SK-N-DZ (cell line): ENCODE measurements at regions not wholly inside any gene's neighbourhood (a gene's known extent, or its start where the extent isn't known, plus 50 kb on each side); places are given as distances from the start of the nearest gene placed in this dataset.

ENCODE experiments used
- DNase-seq: peaks from one replicate; pipeline ENCODE4 v3.0.0-alpha.2; 2015; ENCODE audit warnings: low spot score

- no peak for DNase-seq
These were observed 146.8 kb downstream of the SMAD6 start for GRCh38 chr15:66848686-66849392.

GRCh38 chr15:66849393-66849745 lies 147.3 kb downstream of the SMAD6 start:
- DNase-seq: no peak

GRCh38 chr15:66849746-66850077 lies 147.7 kb downstream of the SMAD6 start:
- no peak for DNase-seq

GRCh38 chr15:66850078-66850991 lies 148.3 kb downstream of the SMAD6 start:
- peak; percentile 68 for DNase-seq

GRCh38 chr15:66850996-66851310 lies 148.9 kb downstream of the SMAD6 start:
- DNase-seq: no peak

GRCh38 chr15:66851311-66852063 lies 149.5 kb downstream of the SMAD6 start:
- peak; percentile 86 for DNase-seq

GRCh38 chr15:66852064-66852905 lies 150.2 kb downstream of the SMAD6 start:
- no peak for DNase-seq

- no peak for DNase-seq
These were observed 152.3 kb downstream of the SMAD6 start for GRCh38 chr15:66854012-66854965.

GRCh38 chr15:66855041-66855440 lies 153.0 kb downstream of the SMAD6 start:
- DNase-seq: no peak

GRCh38 chr15:66857694-66858093 lies 155.7 kb downstream of the SMAD6 start:
- no peak for DNase-seq

GRCh38 chr15:66858423-66859207 lies 156.6 kb downstream of the SMAD6 start:
- DNase-seq: no peak

- no peak for DNase-seq
These were observed 157.7 kb downstream of the SMAD6 start for GRCh38 chr15:66859688-66860253.

- no peak for DNase-seq
These were observed 158.8 kb downstream of the SMAD6 start for GRCh38 chr15:66860844-66861243.

- peak; percentile 35 for DNase-seq
These were observed 160.3 kb downstream of the SMAD6 start for GRCh38 chr15:66862111-66862939.

- peak; percentile 81 for DNase-seq
These were observed 160.9 kb downstream of the SMAD6 start for GRCh38 chr15:66862940-66863335.

GRCh38 chr15:66863390-66864085 lies 161.5 kb downstream of the SMAD6 start:
- no peak for DNase-seq

GRCh38 chr15:66864086-66864830 lies 162.2 kb downstream of the SMAD6 start:
- no peak for DNase-seq
